Activated CD4-positive, alpha-beta T cell treated with anti-CD3 and anti-CD28 coated beads for 36 hours (primary cell): ENCODE measurements at regions not wholly inside any gene's neighbourhood (a gene's known extent, or its start where the extent isn't known, plus 50 kb on each side); places are given as distances from the start of the nearest gene placed in this dataset.

ENCODE experiments used
- ATAC-seq: fragments of 200-7000 bp; cut with Tn5 transposase; one replicate; pipeline ENCODE4 v1.10.0; 2021; ENCODE audit warnings: mild to moderate bottlenecking, moderate library complexity
- CTCF ChIA-PET: fragments of 350-600 bp; sonication (Branson Sonifier 250); formaldehyde crosslinking; loops from one replicate; lab custom pipeline; 2021; ENCODE audit warnings: antibody characterized with exemption; lab: Charles Lee
- POLR2A ChIA-PET: fragments of 350-600 bp; sonication (Branson Sonifier 250); formaldehyde crosslinking; loops from one replicate; lab custom pipeline; 2021; ENCODE audit warnings: antibody characterized with exemption, inconsistent platforms; lab: Charles Lee
- DNase-seq: peaks from one replicate; pipeline ENCODE4 v3.0.0-alpha.2; 2020
- H3K27ac Mint-ChIP-seq: one replicate; pipeline ENCODE4 v1.8.0; 2021; ENCODE audit warnings: mixed read lengths
- H3K27me3 Mint-ChIP-seq: one replicate; pipeline ENCODE4 v1.8.0; 2021; ENCODE audit warnings: mixed read lengths
- H3K36me3 Mint-ChIP-seq: one replicate; pipeline ENCODE4 v1.8.0; 2021; ENCODE audit warnings: low read depth, mixed read lengths
- H3K4me1 Mint-ChIP-seq: one replicate; pipeline ENCODE4 v1.8.0; 2021; ENCODE audit warnings: mixed read lengths
- H3K4me3 Mint-ChIP-seq: one replicate; pipeline ENCODE4 v1.8.0; 2021; ENCODE audit warnings: mild to moderate bottlenecking, moderate library complexity, mixed read lengths
- H3K9me3 Mint-ChIP-seq: one replicate; pipeline ENCODE4 v1.8.0; 2021; ENCODE audit warnings: low read depth, mixed read lengths
- intact Hi-C, 2 experiments: fragments of 100-400 bp; cut with DNase I in 1 of 2; cut with micrococcal nuclease in 1 of 2; formaldehyde crosslinking; loops; one replicate each; pipeline versions ENCODE4 v1.14.2 to v1.15.1; 2022 to 2024; cut with DNase I, micrococcal nuclease

DNA sequence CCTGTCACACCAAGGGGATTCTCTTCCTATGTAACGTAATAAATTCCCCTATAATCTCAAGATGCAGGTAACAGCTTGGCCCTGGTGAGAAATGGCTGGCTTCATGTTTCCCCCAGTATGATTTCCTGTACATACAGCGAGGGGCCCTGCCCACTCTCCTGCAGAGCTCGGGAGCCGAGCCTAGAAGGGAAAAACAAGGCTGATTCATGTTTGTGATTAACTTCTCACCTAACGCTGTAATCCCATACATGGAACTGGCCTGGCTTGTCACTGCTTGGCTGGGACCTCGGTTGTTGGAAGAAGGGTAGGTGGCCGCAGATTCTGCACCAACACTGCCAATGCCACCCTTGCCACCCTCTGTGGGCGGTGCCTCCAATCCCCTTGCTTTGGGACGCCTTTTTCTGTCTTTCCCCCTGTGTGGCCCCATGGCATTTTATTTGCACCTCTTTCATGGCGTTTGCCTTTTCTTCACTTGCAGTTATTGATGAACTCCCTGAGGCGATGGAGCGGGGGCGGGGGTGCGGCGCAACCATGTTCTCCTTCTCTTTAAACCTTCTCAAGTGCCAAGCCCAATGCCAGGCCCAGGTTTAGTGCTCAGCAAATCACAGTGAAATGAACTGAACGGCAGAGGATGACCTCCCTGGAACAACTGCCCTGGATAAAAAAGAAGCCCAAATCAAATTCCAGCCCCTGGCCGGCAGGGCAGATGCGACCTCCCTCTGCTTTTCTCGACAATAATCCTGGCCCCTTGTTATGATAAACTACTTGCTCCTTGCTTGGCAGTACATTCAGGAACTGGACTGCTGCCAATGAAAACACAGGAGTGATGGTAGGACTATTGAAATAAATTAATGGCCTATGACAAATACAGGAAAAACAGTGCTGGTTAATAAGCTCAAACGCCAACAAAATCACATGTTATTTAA lies 108.1 kb downstream of the TMEM174 start:
- no peak overlapping the region for H3K4me3 Mint-ChIP-seq
- no peaks in the 10 kb centered on the region for H3K36me3 Mint-ChIP-seq
- ATAC-seq (no peak), DNase-seq (no peak)
- intact Hi-C loops, result no loop called here
- H3K9me3 Mint-ChIP-seq, result no peaks in the 10 kb centered on the region
- ChIA-PET CTCF (no interaction called here), POLR2A (no interaction called here)
- H3K27ac Mint-ChIP-seq, result no peak overlapping the region
- peaks cover 45% of the 10 kb centered on the region for H3K27me3 Mint-ChIP-seq
- no peaks in the 10 kb centered on the region for H3K4me1 Mint-ChIP-seq

GRCh38 chr5:73280386-73280785 lies 107.4 kb downstream of the TMEM174 start:
- Mint-ChIP-seq H3K27me3 (peaks cover 51% of the 10 kb centered on the region), H3K4me1 (no peaks in the 10 kb centered on the region), H3K27ac (no peak overlapping the region), H3K4me3 (no peak overlapping the region), H3K36me3 (no peaks in the 10 kb centered on the region), H3K9me3 (no peaks in the 10 kb centered on the region)
- CTCF ChIA-PET, result interaction anchor here (0.5 kb wide), 1 partner anchor 335 kb away, joined by 3 read pairs; no protein-coding TSS in a partner anchor
- intact Hi-C loops, result no loop called here
- DNase-seq (no peak), ATAC-seq (no peak)
- POLR2A ChIA-PET, result no interaction called here

DNA sequence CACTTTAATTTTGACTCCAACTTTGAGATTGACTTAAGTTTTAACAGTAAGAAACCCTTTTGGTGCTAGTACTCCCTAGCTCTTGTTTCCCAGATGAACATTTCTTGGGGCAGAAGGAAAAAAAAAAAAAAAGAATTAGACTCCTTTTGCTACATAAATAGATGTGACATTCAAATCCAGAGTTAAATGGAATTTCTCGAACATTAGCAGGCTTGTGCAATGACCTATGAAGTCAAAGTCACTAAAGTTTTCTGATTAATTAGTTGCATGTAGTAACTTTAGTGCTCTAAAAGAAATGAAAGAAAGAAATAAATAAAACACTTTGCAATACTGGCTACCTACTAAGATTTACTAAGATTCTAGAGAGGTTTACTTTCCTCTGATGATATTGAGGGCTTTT lies 106.8 kb downstream of the TMEM174 start:
- Mint-ChIP-seq H3K9me3 (no peaks in the 10 kb centered on the region), H3K4me1 (no peaks in the 10 kb centered on the region), H3K27ac (no peak overlapping the region), H3K27me3 (peaks cover 53% of the 10 kb centered on the region), H3K36me3 (no peaks in the 10 kb centered on the region), H3K4me3 (no peak overlapping the region)
- POLR2A ChIA-PET, result no interaction called here
- CTCF ChIA-PET, result interaction anchor here (0.5 to 1.0 kb wide), 2 partner anchors 109 to 335 kb away, joined by 3 read pairs; no protein-coding TSS in a partner anchor
- intact Hi-C loops, result no loop called here
- ATAC-seq (no peak), DNase-seq (no peak)

DNA sequence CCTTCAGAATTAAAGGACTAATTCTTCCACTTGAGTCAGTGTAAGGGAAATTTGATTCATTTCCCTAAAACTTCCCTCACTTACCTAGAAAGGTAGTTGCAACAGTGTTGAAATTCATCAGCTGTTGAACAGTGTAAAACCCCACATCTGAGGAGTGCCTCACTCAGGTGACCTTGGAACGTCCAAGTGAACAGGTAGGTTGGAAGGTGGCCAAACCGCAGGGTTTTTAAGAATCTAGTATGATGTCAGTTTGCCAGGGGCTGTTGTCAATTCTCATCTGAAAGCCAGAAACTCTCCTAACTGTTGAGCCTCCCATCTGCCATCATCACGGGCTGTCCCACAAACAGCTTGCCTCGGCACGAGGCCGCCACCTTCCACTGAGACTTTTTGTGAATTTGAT lies 105.7 kb downstream of the TMEM174 start:
- intact Hi-C loops, result no loop called here
- ChIA-PET POLR2A (no interaction called here), CTCF (interaction anchor here (0.6 kb wide), 1 partner anchor 59 kb away, joined by 3 read pairs; no protein-coding TSS in a partner anchor)
- Mint-ChIP-seq H3K27me3 (peaks cover 48% of the 10 kb centered on the region), H3K9me3 (no peaks in the 10 kb centered on the region), H3K4me3 (no peak overlapping the region), H3K36me3 (no peaks in the 10 kb centered on the region), H3K4me1 (no peaks in the 10 kb centered on the region), H3K27ac (no peak overlapping the region)
- DNase-seq (no peak), ATAC-seq (no peak)

GRCh38 chr5:73274881-73275663 lies 102.1 kb downstream of the TMEM174 start:
- no peaks in the 10 kb centered on the region for H3K36me3 Mint-ChIP-seq
- DNase-seq (no peak), ATAC-seq (no peak)
- ChIA-PET POLR2A (no interaction called here), CTCF (no interaction called here)
- intact Hi-C loops, result no loop called here
- no peaks in the 10 kb centered on the region for H3K9me3 Mint-ChIP-seq
- H3K27me3 Mint-ChIP-seq, result peaks cover 46% of the 10 kb centered on the region
- H3K4me1 Mint-ChIP-seq, result no peaks in the 10 kb centered on the region
- H3K4me3 Mint-ChIP-seq, result no peak overlapping the region
- no peak overlapping the region for H3K27ac Mint-ChIP-seq

DNA sequence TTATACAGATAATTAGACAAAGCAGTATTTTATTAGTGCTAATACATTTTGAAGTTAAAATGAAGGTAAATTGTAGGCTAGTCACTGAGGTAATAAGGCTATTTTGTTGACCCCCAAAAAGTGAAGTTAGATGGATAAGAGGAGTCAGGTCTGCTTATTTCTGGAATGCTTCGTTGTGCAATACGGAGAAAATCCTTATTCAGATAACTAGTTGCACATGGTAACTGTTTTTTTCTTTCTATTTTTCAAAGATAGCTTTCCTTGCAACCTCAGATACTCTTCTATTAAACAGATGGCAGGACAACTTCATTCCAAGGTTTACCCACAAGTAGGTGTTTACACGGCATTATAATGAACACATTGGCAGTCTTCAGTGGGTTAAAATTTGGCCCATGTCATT lies 101.1 kb downstream of the TMEM174 start:
- Mint-ChIP-seq H3K4me1 (no peaks in the 10 kb centered on the region), H3K27ac (no peak overlapping the region), H3K9me3 (no peaks in the 10 kb centered on the region), H3K36me3 (no peaks in the 10 kb centered on the region), H3K27me3 (peaks cover 44% of the 10 kb centered on the region), H3K4me3 (no peak overlapping the region)
- POLR2A ChIA-PET, result no interaction called here
- DNase-seq (no peak), ATAC-seq (no peak)
- CTCF ChIA-PET, result no interaction called here
- intact Hi-C loops, result no loop called here

DNA sequence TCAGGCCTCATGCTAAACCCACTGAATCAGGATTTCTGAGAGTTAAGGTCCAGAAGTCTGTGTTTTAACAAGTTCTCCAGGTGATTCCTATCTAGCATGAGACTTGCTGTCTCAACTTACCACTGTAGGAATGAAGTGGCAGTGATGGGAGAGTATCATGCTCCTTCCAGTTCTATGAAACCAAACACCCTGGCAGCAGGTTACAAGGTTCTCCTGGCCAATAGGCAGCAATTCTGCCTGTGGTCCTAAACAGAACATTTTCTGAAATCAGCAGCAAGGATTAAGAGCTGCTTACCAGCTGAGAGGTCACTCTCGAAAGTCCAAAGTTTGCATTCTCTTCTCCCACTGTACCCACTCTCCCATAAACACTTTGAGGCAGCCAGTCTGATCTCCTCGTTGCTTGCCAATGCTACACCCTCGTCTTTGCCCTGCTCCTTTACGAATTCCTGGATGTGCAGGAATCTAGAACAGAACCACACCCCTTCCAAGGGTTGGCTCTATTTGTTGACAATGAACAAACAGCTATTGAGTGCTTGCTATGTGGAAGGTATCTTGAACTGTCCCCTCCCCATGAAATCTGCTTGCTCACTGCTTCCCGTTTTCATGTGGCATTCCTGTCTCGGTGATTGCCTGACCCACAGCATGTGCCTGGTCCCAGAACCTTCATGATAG lies 100.5 kb downstream of the TMEM174 start:
- no peak overlapping the region for H3K27ac Mint-ChIP-seq
- ChIA-PET CTCF (no interaction called here), POLR2A (no interaction called here)
- ATAC-seq, result no peak
- H3K4me3 Mint-ChIP-seq, result no peak overlapping the region
- H3K36me3 Mint-ChIP-seq, result no peaks in the 10 kb centered on the region
- no peaks in the 10 kb centered on the region for H3K4me1 Mint-ChIP-seq
- H3K27me3 Mint-ChIP-seq, result peaks cover 44% of the 10 kb centered on the region
- no peak for DNase-seq
- intact Hi-C loops, result no loop called here
- no peaks in the 10 kb centered on the region for H3K9me3 Mint-ChIP-seq

DNA sequence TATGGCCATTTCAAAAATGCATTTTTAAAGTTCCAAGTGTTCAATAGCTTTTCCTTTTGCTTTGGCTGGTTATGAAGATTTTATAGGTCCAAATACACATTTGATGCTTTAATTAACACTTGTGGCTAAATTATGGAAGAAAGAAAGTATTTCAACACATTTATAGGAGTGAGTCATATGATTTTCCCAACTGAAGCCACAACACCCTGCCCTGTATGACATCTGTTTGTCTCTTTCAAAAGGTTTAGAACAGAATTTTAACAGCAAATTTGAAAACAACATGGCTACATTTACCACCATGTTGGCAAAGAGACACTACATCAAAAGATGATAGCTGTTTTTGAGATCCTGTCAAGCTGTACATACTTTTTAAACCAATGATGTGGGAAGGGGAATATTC lies 99.4 kb downstream of the TMEM174 start:
- H3K4me3 Mint-ChIP-seq, result no peak overlapping the region
- no peak overlapping the region for H3K27ac Mint-ChIP-seq
- ATAC-seq (no peak), DNase-seq (no peak)
- ChIA-PET POLR2A (no interaction called here), CTCF (no interaction called here)
- peaks cover 43% of the 10 kb centered on the region for H3K27me3 Mint-ChIP-seq
- no peaks in the 10 kb centered on the region for H3K9me3 Mint-ChIP-seq
- no peaks in the 10 kb centered on the region for H3K4me1 Mint-ChIP-seq
- intact Hi-C loops, result no loop called here
- H3K36me3 Mint-ChIP-seq, result no peaks in the 10 kb centered on the region

GRCh38 chr5:73268826-73269225 lies 95.8 kb downstream of the TMEM174 start:
- intact Hi-C loops, result no loop called here
- Mint-ChIP-seq H3K27ac (no peak overlapping the region), H3K4me3 (no peak overlapping the region), H3K4me1 (no peaks in the 10 kb centered on the region), H3K27me3 (peaks cover 38% of the 10 kb centered on the region), H3K36me3 (no peaks in the 10 kb centered on the region), H3K9me3 (no peaks in the 10 kb centered on the region)
- CTCF ChIA-PET, result no interaction called here
- ATAC-seq (no peak), DNase-seq (no peak)
- POLR2A ChIA-PET, result no interaction called here

DNA sequence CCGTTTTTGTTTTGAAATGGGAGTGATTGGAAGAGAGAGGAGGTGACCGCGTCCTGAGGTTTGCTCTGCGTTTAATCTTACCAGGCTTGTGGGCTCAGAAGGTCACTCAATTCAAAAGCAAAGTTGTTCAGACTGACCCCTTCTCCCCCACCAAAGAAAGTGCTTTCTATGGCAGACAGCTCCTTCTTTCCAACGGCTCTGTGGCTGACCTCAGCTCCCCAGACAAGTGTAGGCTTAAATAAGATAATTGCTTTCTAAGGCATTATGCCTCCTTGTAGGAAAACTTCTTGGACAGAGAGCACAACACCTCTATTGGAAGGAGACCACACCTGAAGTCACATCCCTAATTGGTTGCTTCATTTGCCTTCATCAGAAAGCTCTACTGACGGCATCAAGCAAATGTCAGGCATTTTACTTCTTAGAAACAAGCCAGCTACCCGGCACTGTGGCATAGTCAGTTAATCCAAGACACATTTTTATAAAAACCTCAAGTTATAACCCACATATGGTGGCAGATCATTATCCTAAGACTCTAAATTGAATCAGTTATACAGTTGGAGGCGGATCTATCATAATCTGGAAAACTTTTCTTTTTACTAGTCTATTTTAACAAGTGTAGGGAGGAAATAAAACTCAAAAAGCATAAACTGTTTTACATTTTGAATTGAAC lies 94.9 kb downstream of the TMEM174 start:
- Mint-ChIP-seq H3K9me3 (no peaks in the 10 kb centered on the region), H3K27ac (no peak overlapping the region), H3K4me3 (no peak overlapping the region), H3K36me3 (no peaks in the 10 kb centered on the region), H3K27me3 (peaks cover 34% of the 10 kb centered on the region), H3K4me1 (no peaks in the 10 kb centered on the region)
- DNase-seq (no peak), ATAC-seq (no peak)
- ChIA-PET CTCF (no interaction called here), POLR2A (interaction anchor here (0.5 kb wide), 1 partner anchor 185 kb away, joined by 5 read pairs; no protein-coding TSS in a partner anchor)
- intact Hi-C loops, result no loop called here
